Esophagus squamous epithelium (tissue), 5 donors: ENCODE measurements at regions not wholly inside any gene's neighbourhood (a gene's known extent, or its start where the extent isn't known, plus 50 kb on each side); places are given as distances from the start of the nearest gene placed in this dataset.

Experiments
- DNase-seq: peaks from one replicate; lab custom pipeline; 2025; lab: John Stamatoyannopoulos, UW
- H3K27ac ChIP-seq, 4 donors: fragments of 200-600 bp; sonication (generic); one replicate each; pipeline ENCODE4 v1.5.1; 2016 to 2019; ENCODE audit warnings: mild to moderate bottlenecking in 1 of 4
- H3K27me3 ChIP-seq, 4 donors: fragments of 200-600 bp; sonication (generic); 1 replicate in 3 of 4; 2 replicates in 1 of 4; pipeline versions ENCODE4 v1.5.1 to v1.6.0; 2017 to 2021; ENCODE audit warnings: antibody characterized with exemption in 1 of 4
- H3K36me3 ChIP-seq, 3 donors: fragments of 200-600 bp; sonication (generic); one replicate each; pipeline ENCODE4 v1.5.1; 2016 to 2019
- H3K4me1 ChIP-seq, 3 donors: fragments of 200-600 bp; sonication (generic); one replicate each; pipeline ENCODE4 v1.5.1; 2017 to 2019
- H3K4me3 ChIP-seq, 4 donors: fragments of 200-600 bp; sonication (generic); 1 replicate in 3 of 4; 2 replicates in 1 of 4; pipeline ENCODE4 v1.5.1; 2016 to 2019; ENCODE audit warnings: mild to moderate bottlenecking in 2 of 4, moderate library complexity in 1 of 4
- H3K9me3 ChIP-seq, 3 donors: fragments of 200-600 bp; sonication (generic); one replicate each; pipeline ENCODE4 v1.5.1; 2016 to 2019
- CTCF ChIP-seq, 6 experiments: fragments of 450-650 bp in 4 of 6; fragments of 200-600 bp in 2 of 6; sonication (generic) in 2 of 6; IDR thresholded peaks; one replicate each; pipeline ENCODE4 v1.5.1; 2016 to 2019; ENCODE audit warnings: antibody characterized with exemption in 6 of 6, mild to moderate bottlenecking in 4 of 6, moderate library complexity in 4 of 6
- POLR2A ChIP-seq, 4 donors: fragments of 450-650 bp; IDR thresholded peaks; one replicate each; pipeline ENCODE4 v1.6.1; 2017; ENCODE audit warnings: antibody characterized with exemption in 4 of 4, mild to moderate bottlenecking in 4 of 4, moderate library complexity in 3 of 4
- WGBS, 2 donors: methylation state at CpG; one replicate each; pipeline ENCODE4 v1.1.5; 2018; 5-methylcytosine and 5-hydroxymethylcytosine counted together
- intact Hi-C: fragments of 100-400 bp; cut with DNase I; formaldehyde crosslinking; loops from one replicate; pipeline ENCODE4 v1.15.0; 2022
- donor health status: DM: yes; HTN: yes; CAD: no.

- 63 to 74% methylated on average over 13 to 16 of the region's 16 CpGs for WGBS, 2 donors
- H3K27ac ChIP-seq, result no peak overlapping the region
- DNase-seq, result no peak
- peaks cover 0 to 6% (median 0%) of the 10 kb centered on the region in 3 donors for H3K4me1 ChIP-seq
- H3K36me3 ChIP-seq, result no peaks in the 10 kb centered on the region
- H3K27me3 ChIP-seq, result no peaks in the 10 kb centered on the region
- H3K9me3 ChIP-seq, result no peaks in the 10 kb centered on the region
- H3K4me3 ChIP-seq, result no peak overlapping the region
- intact Hi-C loops, result no loop called here
- TF ChIP-seq POLR2A (IDR thresholded peaks at IDR 0.05), result no peak
- no peak for TF ChIP-seq CTCF (IDR thresholded peaks at IDR 0.05)
These were observed 188.2 kb upstream of the DIO3 start for GRCh38 chr14:101372894-101373620.

- intact Hi-C loops, result no loop called here
- no peaks in the 10 kb centered on the region for H3K9me3 ChIP-seq
- no peaks in the 10 kb centered on the region for H3K27me3 ChIP-seq
- TF ChIP-seq CTCF (IDR thresholded peaks at IDR 0.05) (no peak), POLR2A (IDR thresholded peaks at IDR 0.05) (no peak)
- H3K4me1 ChIP-seq, result peaks cover 0 to 6% (median 0%) of the 10 kb centered on the region in 3 donors
- H3K36me3 ChIP-seq, result no peaks in the 10 kb centered on the region
- H3K27ac ChIP-seq, result no peak overlapping the region
- H3K4me3 ChIP-seq, result no peak overlapping the region
- WGBS, 2 donors, result 83 to 88% methylated on average over 20 to 22 of the region's 22 CpGs
- no peak for DNase-seq
These were observed 187.5 kb upstream of the DIO3 start for GRCh38 chr14:101373690-101374295.

GRCh38 chr14:101374373-101375338 lies 186.6 kb upstream of the DIO3 start:
- no peak for TF ChIP-seq POLR2A (IDR thresholded peaks at IDR 0.05)
- TF ChIP-seq CTCF (IDR thresholded peaks at IDR 0.05), result no peak
- Histone ChIP-seq H3K27me3 (no peaks in the 10 kb centered on the region), H3K36me3 (no peaks in the 10 kb centered on the region), H3K4me1 (peaks cover 0 to 6% (median 0%) of the 10 kb centered on the region in 3 donors), H3K27ac (no peak overlapping the region), H3K9me3 (no peaks in the 10 kb centered on the region), H3K4me3 (no peak overlapping the region)
- WGBS, 2 donors, result 74% methylated on average over 15 to 18 of the region's 19 CpGs
- intact Hi-C loops, result no loop called here
- DNase-seq, result no peak

- Histone ChIP-seq H3K27ac (no peak overlapping the region), H3K4me3 (no peak overlapping the region), H3K27me3 (no peaks in the 10 kb centered on the region), H3K9me3 (peaks cover 0 to 5% (median 0%) of the 10 kb centered on the region in 3 donors), H3K36me3 (no peaks in the 10 kb centered on the region), H3K4me1 (peaks cover 0 to 6% (median 0%) of the 10 kb centered on the region in 3 donors)
- no peak for DNase-seq
- intact Hi-C loops, result no loop called here
- TF ChIP-seq POLR2A (IDR thresholded peaks at IDR 0.05) (no peak), CTCF (IDR thresholded peaks at IDR 0.05) (no peak)
- 53 to 56% methylated on average over 5 of the region's 5 CpGs for WGBS, 2 donors
These were observed 184.2 kb upstream of the DIO3 start for GRCh38 chr14:101377069-101377468.
